K562 (cell line): ENCODE measurements at regions not wholly inside any gene's neighbourhood (a gene's known extent, or its start where the extent isn't known, plus 50 kb on each side); places are given as distances from the start of the nearest gene placed in this dataset.

Source experiments
- CEBPB ChIP-seq: fragments of 450-650 bp; IDR thresholded peaks from 2 replicates; pipeline ENCODE4 v1.6.1; 2016; ENCODE audit warnings: missing genetic modification characterization, missing compliant biosample characterization
- CTCF ChIP-seq, 3 experiments: IDR thresholded peaks in 2 of 3; conservative IDR thresholded peaks in 1 of 3; 2 replicates each; pipeline ENCODE4 v1.5.1; 2011 to 2012; ENCODE audit warnings: low read length in 3 of 3, mild to moderate bottlenecking in 3 of 3, control low read depth in 2 of 3, improper control_type of control experiment in 1 of 3, inconsistent platforms in 1 of 3, low read depth in 1 of 3, mixed read lengths in 1 of 3, moderate library complexity in 1 of 3; ENCODE audit not compliant: insufficient read depth in 2 of 3
- ELK1 ChIP-seq: sonication (generic); formaldehyde crosslinking; IDR thresholded peaks from 2 replicates; pipeline ENCODE4 v1.8.1; 2022; ENCODE audit warnings: missing genetic modification reagents
- EZH2 ChIP-seq: IDR thresholded peaks from 2 replicates; pipeline ENCODE4 v1.6.1; 2012; ENCODE audit warnings: low read depth, mild to moderate bottlenecking, inconsistent platforms, low read length, borderline replicate concordance
- POLR2A ChIP-seq: fragments of 450-650 bp; conservative IDR thresholded peaks from 2 replicates; pipeline ENCODE4 v1.6.1; 2016
- POLR2AphosphoS5 ChIP-seq: IDR thresholded peaks from 2 replicates; pipeline ENCODE4 v1.6.1; 2011; ENCODE audit warnings: mild to moderate bottlenecking, low read depth, low read length, moderate library complexity; ENCODE audit not compliant: control insufficient read depth, insufficient read depth
- RBM15 ChIP-seq: fragments of 200-400 bp; formaldehyde crosslinking; IDR thresholded peaks from 2 replicates; pipeline ENCODE4 v1.6.1; 2018; ENCODE audit warnings: mild to moderate bottlenecking, low read length, moderate library complexity; ENCODE audit not compliant: insufficient read depth
- TARDBP ChIP-seq: fragments of 450-650 bp; IDR thresholded peaks from 2 replicates; pipeline ENCODE4 v1.6.1; 2016
- ZNF695 ChIP-seq: fragments of 450-650 bp; formaldehyde crosslinking; IDR thresholded peaks from 2 replicates; pipeline ENCODE4 v1.4.0; 2020; ENCODE audit warnings: mild to moderate bottlenecking, moderate library complexity
- TF ChIP-seq, protein P1 (sequence below): fragments of 250-450 bp; sonication (Bioruptor Pico); IDR thresholded peaks from 2 replicates; pipeline ENCODE4 v1.5.0; 2021; ENCODE audit warnings: mild to moderate bottlenecking, moderate library complexity

- TF ChIP-seq CTCF (IDR thresholded peaks at IDR 0.05 in 2 of 3, conservative IDR thresholded peaks at IDR 0.05 in 1 of 3; ENCODE audit: insufficient read depth in 2 of 3, low read depth in 1 of 3, low read length in 3 of 3) (no peak), TARDBP (no peak), POLR2A (no peak), EZH2 (no peak), POLR2AphosphoS5 (no peak), ZNF695 (CRISPR knock-in tag) (no peak), CEBPB (no peak), RBM15 (no peak), ELK1 (no peak)
- TF ChIP-seq, protein P1, sequence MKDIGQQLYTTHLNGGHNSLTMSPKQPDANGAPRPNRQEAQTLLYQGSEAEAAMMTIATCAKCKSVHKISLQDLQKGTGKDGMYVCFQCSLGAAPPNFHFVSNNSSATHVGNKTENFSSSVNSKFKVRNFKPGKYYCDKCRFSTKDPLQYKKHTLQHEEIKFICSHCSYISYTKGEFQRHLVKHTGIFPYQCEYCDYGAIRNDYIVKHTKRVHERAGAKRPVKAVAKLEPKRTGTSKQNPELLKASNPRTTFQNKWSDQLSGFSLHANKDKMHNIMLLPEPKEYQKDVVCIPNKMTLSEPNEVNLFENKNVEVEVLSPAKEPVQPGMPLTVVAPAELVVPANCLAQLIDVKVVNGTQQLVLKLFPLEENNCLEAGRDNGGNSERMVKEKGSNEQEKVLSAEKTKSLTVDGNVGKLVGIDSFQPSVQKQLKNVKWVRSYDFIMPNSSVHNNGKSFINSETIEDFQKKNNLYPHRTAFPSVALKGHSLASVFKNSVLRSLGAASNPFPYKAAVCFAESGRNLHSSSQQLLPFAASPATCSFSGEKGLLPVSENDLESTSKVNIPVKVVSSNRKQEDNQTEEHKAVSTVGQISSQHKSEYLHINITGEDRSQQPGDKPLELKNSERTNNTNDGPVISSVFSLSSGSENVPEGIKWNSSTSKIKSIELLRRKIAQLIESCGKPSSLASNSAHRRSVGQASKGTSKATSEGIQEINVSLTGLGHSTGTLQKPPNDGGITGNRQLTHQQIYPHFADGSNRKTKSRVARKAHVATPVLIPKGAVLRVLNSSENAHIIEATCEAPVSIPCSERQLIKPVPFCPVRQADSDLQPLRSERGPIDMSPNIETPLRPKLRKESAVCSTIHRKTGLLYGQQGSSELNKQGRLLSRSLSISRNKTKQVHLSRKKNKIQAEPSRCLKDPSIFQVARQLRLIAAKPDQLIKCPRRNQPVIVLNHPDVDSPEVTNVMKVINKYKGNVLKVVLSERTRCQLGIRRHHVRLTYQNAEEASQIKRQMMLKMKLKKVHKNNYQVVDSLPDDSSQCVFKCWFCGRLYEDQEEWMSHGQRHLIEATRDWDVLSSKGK, result no peak
Measured at GRCh38 chr3:36282766-36283165, 97.5 kb upstream of the STAC start.
